Cardiac muscle cell (in vitro differentiated cells and primary cell): ENCODE measurements at regions not wholly inside any gene's neighbourhood (a gene's known extent, or its start where the extent isn't known, plus 50 kb on each side); places are given as distances from the start of the nearest gene placed in this dataset.

Experiments
- DNase-seq, 2 donors: peaks; one replicate each; pipeline versions ENCODE4 v3.0.0 to v3.0.0-alpha.2; 2010 to 2017; ENCODE audit warnings: low read depth in 1 of 2, low spot score in 1 of 2
- H3K27ac ChIP-seq: fragments of 200-600 bp; sonication (generic); 2 replicates; pipeline ENCODE4 v1.5.1; 2016
- H3K27me3 ChIP-seq: fragments of 200-600 bp; sonication (generic); 2 replicates; pipeline ENCODE4 v1.6.0; 2016; ENCODE audit warnings: control low read depth
- H3K36me3 ChIP-seq: fragments of 200-600 bp; sonication (generic); 2 replicates; pipeline ENCODE4 v1.5.1; 2016; ENCODE audit warnings: control low read depth
- H3K4me1 ChIP-seq: fragments of 200-600 bp; sonication (generic); 2 replicates; pipeline ENCODE4 v1.8.1; 2017; ENCODE audit warnings: low read depth, mild to moderate bottlenecking, mixed run types
- H3K4me3 ChIP-seq: fragments of 200-600 bp; sonication (generic); 2 replicates; pipeline ENCODE4 v1.5.1; 2016; ENCODE audit warnings: mild to moderate bottlenecking
- H3K9me3 ChIP-seq: fragments of 200-600 bp; sonication (generic); 2 replicates; pipeline ENCODE4 v1.5.1; 2017; ENCODE audit warnings: low read depth, mild to moderate bottlenecking, control low read depth
- CTCF ChIP-seq: IDR thresholded peaks from 2 replicates; pipeline ENCODE4 v1.5.1; 2012; ENCODE audit warnings: low read depth, mild to moderate bottlenecking, low read length

- no peak overlapping the region for H3K27ac ChIP-seq
- no peaks in the 10 kb centered on the region for H3K36me3 ChIP-seq
- no peaks in the 10 kb centered on the region for H3K9me3 ChIP-seq
- no peak overlapping the region for H3K4me3 ChIP-seq
- H3K4me1 ChIP-seq: no peaks in the 10 kb centered on the region
- no peak for DNase-seq
- TF ChIP-seq CTCF: no peak
- H3K27me3 ChIP-seq: peaks cover 50% of the 10 kb centered on the region
These were observed 75.2 kb downstream of the SOX4 start for GRCh38 chr6:21668795-21669194.

GRCh38 chr6:21676769-21677168 lies 83.2 kb downstream of the SOX4 start:
- H3K9me3 ChIP-seq: no peaks in the 10 kb centered on the region
- H3K27ac ChIP-seq: no peak overlapping the region
- TF ChIP-seq CTCF: no peak
- DNase-seq: no peak
- no peaks in the 10 kb centered on the region for H3K4me1 ChIP-seq
- H3K36me3 ChIP-seq: no peaks in the 10 kb centered on the region
- no peaks in the 10 kb centered on the region for H3K27me3 ChIP-seq
- no peak overlapping the region for H3K4me3 ChIP-seq

- no peak for TF ChIP-seq CTCF
- Histone ChIP-seq H3K4me1 (no peaks in the 10 kb centered on the region), H3K27me3 (no peaks in the 10 kb centered on the region), H3K27ac (no peak overlapping the region), H3K9me3 (no peaks in the 10 kb centered on the region), H3K36me3 (no peaks in the 10 kb centered on the region), H3K4me3 (no peak overlapping the region)
- DNase-seq: peak in 1 of 2 donors; percentile 74
These were observed 85.4 kb downstream of the SOX4 start for GRCh38 chr6:21678990-21679389.

GRCh38 chr6:21679761-21680265 lies 86.3 kb downstream of the SOX4 start:
- Histone ChIP-seq H3K4me1 (no peaks in the 10 kb centered on the region), H3K4me3 (no peak overlapping the region), H3K27me3 (no peaks in the 10 kb centered on the region), H3K36me3 (no peaks in the 10 kb centered on the region), H3K27ac (no peak overlapping the region), H3K9me3 (no peaks in the 10 kb centered on the region)
- peak in 1 of 2 donors; percentile 91 for DNase-seq
- TF ChIP-seq CTCF: no peak

- Histone ChIP-seq H3K27me3 (no peaks in the 10 kb centered on the region), H3K36me3 (no peaks in the 10 kb centered on the region), H3K27ac (no peak overlapping the region), H3K9me3 (no peaks in the 10 kb centered on the region), H3K4me1 (no peaks in the 10 kb centered on the region), H3K4me3 (no peak overlapping the region)
- DNase-seq: no peak
- TF ChIP-seq CTCF: no peak
These were observed 87.1 kb downstream of the SOX4 start for GRCh38 chr6:21680611-21681010.

- Histone ChIP-seq H3K4me3 (no peak overlapping the region), H3K27ac (no peak overlapping the region), H3K36me3 (no peaks in the 10 kb centered on the region), H3K27me3 (no peaks in the 10 kb centered on the region), H3K9me3 (no peaks in the 10 kb centered on the region), H3K4me1 (no peaks in the 10 kb centered on the region)
- no peak for TF ChIP-seq CTCF
- DNase-seq: no peak
These were observed 96.9 kb downstream of the SOX4 start for GRCh38 chr6:21690489-21690888.
